Uterus (tissue), 2 donors: ENCODE measurements at regions not wholly inside any gene's neighbourhood (a gene's known extent, or its start where the extent isn't known, plus 50 kb on each side); places are given as distances from the start of the nearest gene placed in this dataset.

Experiments used
- CTCF ChIP-seq, 4 experiments: fragments of 200-600 bp in 2 of 4; fragments of 450-650 bp in 2 of 4; sonication (generic) in 2 of 4; IDR thresholded peaks; one replicate each; pipeline ENCODE4 v1.5.1; 2016 to 2019; ENCODE audit warnings: antibody characterized with exemption in 4 of 4, mild to moderate bottlenecking in 2 of 4, moderate library complexity in 1 of 4
- POLR2A ChIP-seq, 2 donors: fragments of 450-650 bp; IDR thresholded peaks; one replicate each; pipeline ENCODE4 v1.6.1; 2016; ENCODE audit warnings: antibody characterized with exemption in 2 of 2, mild to moderate bottlenecking in 1 of 2, moderate library complexity in 1 of 2

DNA sequence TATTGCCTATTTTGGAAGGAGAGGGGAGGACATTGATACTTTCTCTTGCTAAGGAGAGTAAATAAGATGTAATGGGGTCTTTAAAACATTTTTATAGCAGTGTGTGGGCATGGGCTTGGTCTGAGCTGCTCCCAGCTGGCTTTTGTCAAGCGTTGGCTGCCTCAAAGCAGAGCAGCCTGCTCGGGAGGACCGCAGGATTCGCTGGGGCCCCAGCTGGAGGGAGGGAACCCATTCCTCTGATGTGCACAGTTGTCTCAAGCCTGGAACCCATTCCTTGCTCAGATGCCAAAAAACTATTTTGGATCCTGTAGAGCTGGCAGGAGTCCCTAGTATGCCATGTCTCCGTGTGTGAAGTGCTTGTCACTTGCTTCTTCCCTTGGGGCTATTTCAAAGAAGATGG is 59.4 kb upstream of the RMDN2 start:
- TF ChIP-seq POLR2A (IDR thresholded peaks at IDR 0.05) (no peak), CTCF (IDR thresholded peaks at IDR 0.05) (no peak)
